ENCODE measurements at regions not wholly inside any gene's neighbourhood (a gene's known extent, or its start where the extent isn't known, plus 50 kb on each side); places are given as distances from the start of the nearest gene placed in this dataset.

- no peaks in the 10 kb centered on the region for H3K79me2 ChIP-seq (ENCODE audit: insufficient read depth, low read depth, low read length)
- no peak overlapping the region for H3K27ac ChIP-seq (ENCODE audit: low read depth, low read length, poor library complexity, severe bottlenecking)
- ChIA-PET CTCF (ENCODE audit: unreplicated experiment) (no interaction called here), POLR2A (interaction anchor here (0.6 kb wide), 1 partner anchor 993 kb away, joined by 5 read pairs; no protein-coding TSS in a partner anchor)
- H4K20me1 ChIP-seq (ENCODE audit: insufficient read depth, low read length) = no peaks in the 10 kb centered on the region
- H3K4me1 ChIP-seq (ENCODE audit: insufficient read depth, low read length, poor library complexity, severe bottlenecking) = no peaks in the 10 kb centered on the region
- no peaks in the 10 kb centered on the region for H3K9me3 ChIP-seq (ENCODE audit: low read length)
- no peaks in the 10 kb centered on the region for H3K9me2 ChIP-seq (ENCODE audit: insufficient read depth, low read length)
- intact Hi-C loops (cut with micrococcal nuclease; ENCODE audit: unreplicated experiment) = no loop called here
- no peaks in the 10 kb centered on the region for H3K36me3 ChIP-seq (ENCODE audit: insufficient read depth, low read length)
- no peak for DNase-seq (ENCODE audit: low spot score)
- TF ChIP-seq CTCF (conservative IDR thresholded peaks at IDR 0.05; ENCODE audit: low read length) = no peak
- no peak for TF ChIP-seq EZH2phosphoT487 (IDR thresholded peaks at IDR 0.05; ENCODE audit: borderline replicate concordance, low read depth, low read length)
- H3K4me2 ChIP-seq (ENCODE audit: low read length) = no peak overlapping the region
- no peak overlapping the region for H3K4me3 ChIP-seq (ENCODE audit: low read depth, low read length, poor library complexity, severe bottlenecking)
- H2AFZ ChIP-seq (ENCODE audit: low read length) = no peak overlapping the region
- no TSS peak for BruUV-seq (replicated peaks)
These were observed 172.5 kb downstream of the MTHFS start for GRCh38 chr15:79724312-79724711.

- no peak overlapping the region for H3K4me3 ChIP-seq (ENCODE audit: low read depth, low read length, poor library complexity, severe bottlenecking)
- H4K20me1 ChIP-seq (ENCODE audit: insufficient read depth, low read length) = no peaks in the 10 kb centered on the region
- POLR2A ChIA-PET = no interaction called here
- no peak for TF ChIP-seq CTCF (conservative IDR thresholded peaks at IDR 0.05; ENCODE audit: low read length)
- TF ChIP-seq EZH2phosphoT487 (IDR thresholded peaks at IDR 0.05; ENCODE audit: borderline replicate concordance, low read depth, low read length) = no peak
- CTCF ChIA-PET (ENCODE audit: unreplicated experiment) = no interaction called here
- no peaks in the 10 kb centered on the region for H3K36me3 ChIP-seq (ENCODE audit: insufficient read depth, low read length)
- DNase-seq (ENCODE audit: low spot score) = no peak
- intact Hi-C loops (cut with micrococcal nuclease; ENCODE audit: unreplicated experiment) = no loop called here
- no peak overlapping the region for H3K4me2 ChIP-seq (ENCODE audit: low read length)
- no peaks in the 10 kb centered on the region for H3K79me2 ChIP-seq (ENCODE audit: insufficient read depth, low read depth, low read length)
- H3K4me1 ChIP-seq (ENCODE audit: insufficient read depth, low read length, poor library complexity, severe bottlenecking) = no peaks in the 10 kb centered on the region
- no peak overlapping the region for H3K27ac ChIP-seq (ENCODE audit: low read depth, low read length, poor library complexity, severe bottlenecking)
- no TSS peak for BruUV-seq (replicated peaks)
- no peaks in the 10 kb centered on the region for H3K9me2 ChIP-seq (ENCODE audit: insufficient read depth, low read length)
- no peaks in the 10 kb centered on the region for H3K9me3 ChIP-seq (ENCODE audit: low read length)
- no peak overlapping the region for H2AFZ ChIP-seq (ENCODE audit: low read length)
These were observed 172.0 kb downstream of the MTHFS start for GRCh38 chr15:79724804-79725203.

- ChIA-PET POLR2A (no interaction called here), CTCF (ENCODE audit: unreplicated experiment) (no interaction called here)
- no peaks in the 10 kb centered on the region for H4K20me1 ChIP-seq (ENCODE audit: insufficient read depth, low read length)
- DNase-seq (ENCODE audit: low spot score) = no peak
- no peak overlapping the region for H3K4me2 ChIP-seq (ENCODE audit: low read length)
- no peaks in the 10 kb centered on the region for H3K9me2 ChIP-seq (ENCODE audit: insufficient read depth, low read length)
- no peaks in the 10 kb centered on the region for H3K79me2 ChIP-seq (ENCODE audit: insufficient read depth, low read depth, low read length)
- H2AFZ ChIP-seq (ENCODE audit: low read length) = no peak overlapping the region
- H3K4me1 ChIP-seq (ENCODE audit: insufficient read depth, low read length, poor library complexity, severe bottlenecking) = no peaks in the 10 kb centered on the region
- H3K9me3 ChIP-seq (ENCODE audit: low read length) = no peaks in the 10 kb centered on the region
- no peak overlapping the region for H3K27ac ChIP-seq (ENCODE audit: low read depth, low read length, poor library complexity, severe bottlenecking)
- intact Hi-C loops (cut with micrococcal nuclease; ENCODE audit: unreplicated experiment) = no loop called here
- H3K36me3 ChIP-seq (ENCODE audit: insufficient read depth, low read length) = no peaks in the 10 kb centered on the region
- TF ChIP-seq CTCF (conservative IDR thresholded peaks at IDR 0.05; ENCODE audit: low read length) (no peak), EZH2phosphoT487 (IDR thresholded peaks at IDR 0.05; ENCODE audit: borderline replicate concordance, low read depth, low read length) (no peak)
- BruUV-seq (replicated peaks) = no TSS peak
- H3K4me3 ChIP-seq (ENCODE audit: low read depth, low read length, poor library complexity, severe bottlenecking) = no peak overlapping the region
These were observed 167.9 kb downstream of the MTHFS start for GRCh38 chr15:79728867-79729266.
